Smooth muscle cell (in vitro differentiated cells): ENCODE measurements at regions not wholly inside any gene's neighbourhood (a gene's known extent, or its start where the extent isn't known, plus 50 kb on each side); places are given as distances from the start of the nearest gene placed in this dataset.

Experiments used
- DNase-seq: peaks from one replicate; lab custom pipeline; 2025; ENCODE audit not compliant: unreplicated experiment; lab: John Stamatoyannopoulos, UW
- H2AFZ ChIP-seq: fragments of 200-600 bp; sonication (generic); 2 replicates; pipeline ENCODE4 v1.6.0; 2016; ENCODE audit warnings: antibody characterized with exemption, low read depth, mild to moderate bottlenecking
- H3F3A ChIP-seq: fragments of 200-600 bp; sonication (generic); 2 replicates; pipeline ENCODE4 v1.6.0; 2017; ENCODE audit warnings: antibody characterized with exemption, low read depth
- H3K27ac ChIP-seq: fragments of 200-600 bp; sonication (generic); 2 replicates; pipeline ENCODE4 v1.5.1; 2016; ENCODE audit warnings: low read depth, mild to moderate bottlenecking
- H3K27me3 ChIP-seq: fragments of 200-600 bp; sonication (generic); 2 replicates; pipeline ENCODE4 v1.6.1; 2016; ENCODE audit warnings: low read depth, mild to moderate bottlenecking
- H3K36me3 ChIP-seq: fragments of 200-600 bp; sonication (generic); 2 replicates; pipeline ENCODE4 v1.5.1; 2016; ENCODE audit warnings: low read depth
- H3K4me1 ChIP-seq: fragments of 200-600 bp; sonication (generic); 2 replicates; pipeline ENCODE4 v1.5.1; 2016; ENCODE audit warnings: low read depth
- H3K4me2 ChIP-seq: fragments of 200-600 bp; sonication (generic); 2 replicates; pipeline ENCODE4 v1.6.0; 2016; ENCODE audit warnings: mild to moderate bottlenecking
- H3K4me3 ChIP-seq: fragments of 200-600 bp; sonication (generic); 2 replicates; pipeline ENCODE4 v1.5.1; 2016; ENCODE audit warnings: mild to moderate bottlenecking
- H3K79me2 ChIP-seq: fragments of 200-600 bp; sonication (generic); 2 replicates; pipeline ENCODE4 v1.6.0; 2016; ENCODE audit warnings: low read depth, mild to moderate bottlenecking
- H3K9ac ChIP-seq: fragments of 200-600 bp; sonication (generic); 2 replicates; pipeline ENCODE4 v1.6.0; 2016; ENCODE audit warnings: low read depth
- H3K9me3 ChIP-seq: fragments of 200-600 bp; sonication (generic); replicated peaks from 2 replicates; pipeline ENCODE4 v1.5.1; 2016; ENCODE audit warnings: low read depth
- H4K20me1 ChIP-seq: fragments of 200-600 bp; sonication (generic); 2 replicates; pipeline ENCODE4 v1.6.0; 2016; ENCODE audit warnings: low read depth
- WGBS: methylation state at CpG from one replicate; pipeline ENCODE4 v1.1.7; 2016; ENCODE audit warnings: low lambda C conversion rate; 5-methylcytosine and 5-hydroxymethylcytosine counted together
- TF ChIP-seq, protein P1 (sequence below): fragments of 200-600 bp; sonication (generic); IDR thresholded peaks from 2 replicates; pipeline ENCODE4 v1.5.1; 2017; ENCODE audit warnings: borderline replicate concordance, mild to moderate bottlenecking, antibody characterized with exemption; ENCODE audit not compliant: insufficient read depth, poor library complexity, severe bottlenecking

DNA sequence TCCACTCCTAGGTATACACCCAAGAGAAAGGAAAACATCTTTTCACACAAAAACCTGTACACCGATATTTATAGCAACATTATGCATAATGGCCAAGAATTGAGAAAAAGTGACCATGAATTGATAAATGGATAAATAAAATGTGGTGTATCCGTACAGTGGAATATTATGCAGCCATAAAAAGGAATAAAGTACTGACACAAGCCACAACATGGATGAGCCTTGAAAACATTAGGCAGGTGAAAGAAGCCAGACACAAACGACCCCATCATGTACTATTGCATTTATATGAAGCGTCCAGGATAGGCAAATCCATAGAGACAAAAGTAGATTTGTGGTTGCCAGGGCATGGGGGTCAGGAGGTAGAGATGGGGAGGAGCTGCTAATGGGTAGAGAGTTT, 64.2 kb upstream of the SLC6A6 start:
- TF ChIP-seq, protein P1, sequence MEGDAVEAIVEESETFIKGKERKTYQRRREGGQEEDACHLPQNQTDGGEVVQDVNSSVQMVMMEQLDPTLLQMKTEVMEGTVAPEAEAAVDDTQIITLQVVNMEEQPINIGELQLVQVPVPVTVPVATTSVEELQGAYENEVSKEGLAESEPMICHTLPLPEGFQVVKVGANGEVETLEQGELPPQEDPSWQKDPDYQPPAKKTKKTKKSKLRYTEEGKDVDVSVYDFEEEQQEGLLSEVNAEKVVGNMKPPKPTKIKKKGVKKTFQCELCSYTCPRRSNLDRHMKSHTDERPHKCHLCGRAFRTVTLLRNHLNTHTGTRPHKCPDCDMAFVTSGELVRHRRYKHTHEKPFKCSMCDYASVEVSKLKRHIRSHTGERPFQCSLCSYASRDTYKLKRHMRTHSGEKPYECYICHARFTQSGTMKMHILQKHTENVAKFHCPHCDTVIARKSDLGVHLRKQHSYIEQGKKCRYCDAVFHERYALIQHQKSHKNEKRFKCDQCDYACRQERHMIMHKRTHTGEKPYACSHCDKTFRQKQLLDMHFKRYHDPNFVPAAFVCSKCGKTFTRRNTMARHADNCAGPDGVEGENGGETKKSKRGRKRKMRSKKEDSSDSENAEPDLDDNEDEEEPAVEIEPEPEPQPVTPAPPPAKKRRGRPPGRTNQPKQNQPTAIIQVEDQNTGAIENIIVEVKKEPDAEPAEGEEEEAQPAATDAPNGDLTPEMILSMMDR: no peak
- Histone ChIP-seq H4K20me1 (no peaks in the 10 kb centered on the region), H3F3A (peaks cover 4% of the 10 kb centered on the region), H3K9ac (no peak overlapping the region), H3K4me1 (no peaks in the 10 kb centered on the region), H3K27ac (no peak overlapping the region), H3K4me2 (no peak overlapping the region), H3K9me3 (no peaks in the 10 kb centered on the region), H3K27me3 (no peaks in the 10 kb centered on the region), H3K36me3 (no peaks in the 10 kb centered on the region), H2AFZ (no peak overlapping the region), H3K4me3 (no peak overlapping the region), H3K79me2 (no peaks in the 10 kb centered on the region)
- WGBS: 95% methylated on average over 4 of the region's 4 CpGs
- DNase-seq: no peak

DNA sequence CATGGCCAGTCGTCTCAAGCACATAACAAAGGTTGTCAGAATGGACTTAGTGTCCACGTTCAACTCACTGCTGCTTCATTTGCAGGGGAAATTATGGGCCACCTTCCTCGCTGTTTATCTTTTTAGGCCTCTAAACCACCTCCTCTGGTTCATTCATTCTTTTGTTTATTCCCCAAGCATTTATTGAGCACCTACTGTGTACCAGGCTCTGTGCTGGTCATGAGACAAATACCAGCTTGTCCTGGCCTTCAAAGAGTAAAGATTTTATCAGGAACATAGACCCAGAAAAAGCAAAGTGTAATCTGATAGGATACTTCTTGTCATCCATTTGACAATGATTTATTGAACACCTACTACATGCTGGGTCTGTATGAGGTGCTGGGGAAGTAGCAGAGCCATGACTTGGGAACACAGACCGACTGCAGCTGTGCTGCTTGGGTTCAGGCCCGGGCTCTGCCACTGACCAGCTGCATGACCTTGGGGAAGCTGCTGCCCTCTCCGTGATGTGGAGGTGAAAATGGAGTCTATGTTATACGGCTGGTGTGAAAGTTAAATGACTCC, 63.4 kb upstream of the SLC6A6 start:
- no peak overlapping the region for H3K4me2 ChIP-seq
- no peak overlapping the region for H3K9ac ChIP-seq
- H3K4me1 ChIP-seq: peaks cover 5% of the 10 kb centered on the region
- WGBS: 88% methylated on average over 7 of the region's 7 CpGs
- TF ChIP-seq, protein P1: no peak
- H3K27ac ChIP-seq: no peak overlapping the region
- no peaks in the 10 kb centered on the region for H3K36me3 ChIP-seq
- H3K4me3 ChIP-seq: no peak overlapping the region
- H2AFZ ChIP-seq: no peak overlapping the region
- no peaks in the 10 kb centered on the region for H3K9me3 ChIP-seq
- no peaks in the 10 kb centered on the region for H4K20me1 ChIP-seq
- H3K79me2 ChIP-seq: no peaks in the 10 kb centered on the region
- DNase-seq: no peak
- peaks cover 4% of the 10 kb centered on the region for H3F3A ChIP-seq
- no peaks in the 10 kb centered on the region for H3K27me3 ChIP-seq

DNA sequence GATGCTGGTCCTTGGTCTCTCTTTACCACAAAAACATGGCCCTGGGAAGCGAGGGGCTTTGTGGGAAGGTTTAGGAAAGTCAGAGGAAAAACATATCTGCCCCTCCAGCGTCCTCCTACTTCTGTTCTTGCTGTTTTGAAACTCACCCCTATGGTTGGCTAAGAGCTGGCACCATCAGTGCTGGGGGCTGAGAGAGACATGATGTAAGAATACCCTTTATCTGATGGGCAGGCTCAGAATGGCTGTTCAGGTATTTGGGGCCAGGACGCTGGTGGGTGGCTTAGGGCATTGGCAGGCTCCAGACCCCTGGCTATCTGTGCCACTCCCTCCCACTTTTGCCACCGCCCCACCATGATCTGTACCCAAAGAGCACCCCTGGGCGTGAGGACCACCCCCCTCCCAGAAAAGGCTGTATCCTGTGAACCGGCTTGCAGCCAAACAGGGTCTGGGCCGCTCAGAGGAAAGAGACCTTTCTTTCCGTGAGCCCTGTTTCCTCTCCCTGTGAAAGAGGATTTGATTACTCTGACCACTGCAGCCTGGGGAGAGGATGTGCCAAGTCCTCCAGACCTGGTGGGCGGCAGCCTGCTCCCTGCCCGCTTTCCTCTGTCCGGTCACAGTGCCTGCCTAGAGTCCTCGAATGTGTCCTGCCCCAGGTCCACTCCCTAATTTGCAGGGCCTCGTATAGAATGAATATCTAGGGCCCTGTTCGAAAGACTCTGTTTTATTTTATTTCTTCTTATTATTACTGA, 61.3 kb upstream of the SLC6A6 start:
- WGBS: 57% methylated on average over 14 of the region's 14 CpGs
- H3F3A ChIP-seq: peaks cover 4% of the 10 kb centered on the region
- no peak overlapping the region for H3K9ac ChIP-seq
- H3K79me2 ChIP-seq: no peaks in the 10 kb centered on the region
- H3K4me1 ChIP-seq: peaks cover 27% of the 10 kb centered on the region
- H4K20me1 ChIP-seq: no peaks in the 10 kb centered on the region
- H3K27me3 ChIP-seq: no peaks in the 10 kb centered on the region
- TF ChIP-seq, protein P1: no peak
- H3K4me2 ChIP-seq: no peak overlapping the region
- no peak for DNase-seq
- H3K27ac ChIP-seq: no peak overlapping the region
- H3K9me3 ChIP-seq: no peaks in the 10 kb centered on the region
- no peak overlapping the region for H3K4me3 ChIP-seq
- no peaks in the 10 kb centered on the region for H3K36me3 ChIP-seq
- peak overlapping the region; percentile 18 for H2AFZ ChIP-seq
